IPS-20b (cell line): ENCODE measurements at regions not wholly inside any gene's neighbourhood (a gene's known extent, or its start where the extent isn't known, plus 50 kb on each side); places are given as distances from the start of the nearest gene placed in this dataset.

Source experiments
- H3K27ac ChIP-seq: one replicate; pipeline ENCODE4 v1.5.1; 2013; ENCODE audit warnings: low read length
- H3K27me3 ChIP-seq: 2 replicates; pipeline ENCODE4 v1.6.1; 2013; ENCODE audit warnings: mild to moderate bottlenecking, low read length, inconsistent platforms; ENCODE audit not compliant: insufficient read depth
- H3K36me3 ChIP-seq: 2 replicates; pipeline ENCODE4 v1.6.1; 2013; ENCODE audit warnings: low read depth, mild to moderate bottlenecking, inconsistent platforms, low read length, moderate library complexity; ENCODE audit not compliant: insufficient read depth
- H3K4me1 ChIP-seq: 2 replicates; pipeline ENCODE4 v1.6.1; 2013; ENCODE audit warnings: mild to moderate bottlenecking, control low read depth, inconsistent platforms, low read length, moderate library complexity; ENCODE audit not compliant: insufficient read depth
- H3K4me3 ChIP-seq: 2 replicates; pipeline ENCODE4 v1.5.1; 2013; ENCODE audit warnings: mild to moderate bottlenecking, low read length, inconsistent platforms
- H3K9ac ChIP-seq: 2 replicates; pipeline ENCODE4 v1.6.1; 2013; ENCODE audit warnings: low read depth, mild to moderate bottlenecking, inconsistent platforms, low read length, moderate library complexity
- H3K9me3 ChIP-seq: 2 replicates; pipeline ENCODE4 v1.6.1; 2013; ENCODE audit warnings: mild to moderate bottlenecking, low read depth, low read length, inconsistent platforms; ENCODE audit not compliant: insufficient read depth

GRCh38 chr4:79046016-79046592, 106.9 kb upstream of the PAQR3 start:
- Histone ChIP-seq H3K27ac (no peak overlapping the region), H3K27me3 (no peaks in the 10 kb centered on the region), H3K4me3 (no peak overlapping the region), H3K4me1 (no peaks in the 10 kb centered on the region), H3K9me3 (no peaks in the 10 kb centered on the region), H3K9ac (no peak overlapping the region), H3K36me3 (no peaks in the 10 kb centered on the region)

- H3K27me3 ChIP-seq, result no peaks in the 10 kb centered on the region
Observed at GRCh38 chr4:79044141-79044659, 105.0 kb upstream of the PAQR3 start.

GRCh38 chr4:79043138-79043537, 103.9 kb upstream of the PAQR3 start:
- H3K9me3 ChIP-seq, result no peaks in the 10 kb centered on the region
- H3K9ac ChIP-seq, result no peak overlapping the region
- H3K27me3 ChIP-seq, result no peaks in the 10 kb centered on the region
- no peak overlapping the region for H3K27ac ChIP-seq
- no peak overlapping the region for H3K4me3 ChIP-seq
- no peaks in the 10 kb centered on the region for H3K4me1 ChIP-seq
- no peaks in the 10 kb centered on the region for H3K36me3 ChIP-seq

More at GRCh38 chr4:79044141-79044659, 105.0 kb upstream of the PAQR3 start:
- Histone ChIP-seq H3K27ac (no peak overlapping the region), H3K36me3 (no peaks in the 10 kb centered on the region), H3K4me1 (no peaks in the 10 kb centered on the region), H3K4me3 (no peak overlapping the region), H3K9ac (no peak overlapping the region), H3K9me3 (no peaks in the 10 kb centered on the region)

- H3K4me3 ChIP-seq, result no peak overlapping the region
- no peaks in the 10 kb centered on the region for H3K4me1 ChIP-seq
- no peaks in the 10 kb centered on the region for H3K36me3 ChIP-seq
- H3K27me3 ChIP-seq, result no peaks in the 10 kb centered on the region
- no peak overlapping the region for H3K9ac ChIP-seq
- no peaks in the 10 kb centered on the region for H3K9me3 ChIP-seq
- no peak overlapping the region for H3K27ac ChIP-seq
Observed at GRCh38 chr4:79042079-79042674, 102.9 kb upstream of the PAQR3 start.

GRCh38 chr4:79034544-79034943, 95.3 kb upstream of the PAQR3 start:
- Histone ChIP-seq H3K9ac (no peak overlapping the region), H3K4me3 (no peak overlapping the region), H3K27ac (no peak overlapping the region), H3K36me3 (no peaks in the 10 kb centered on the region), H3K9me3 (no peaks in the 10 kb centered on the region), H3K4me1 (peaks cover 7% of the 10 kb centered on the region; the same call in 1 of the 2 replicates), H3K27me3 (no peaks in the 10 kb centered on the region)

GRCh38 chr4:79030973-79031372, 91.7 kb upstream of the PAQR3 start:
- H3K9ac ChIP-seq, result no peak overlapping the region
- H3K9me3 ChIP-seq, result no peaks in the 10 kb centered on the region
- H3K27me3 ChIP-seq, result no peaks in the 10 kb centered on the region
- H3K27ac ChIP-seq, result no peak overlapping the region
- no peaks in the 10 kb centered on the region for H3K36me3 ChIP-seq
- H3K4me1 ChIP-seq, result peaks cover 7% of the 10 kb centered on the region; the same call in 1 of the 2 replicates
- H3K4me3 ChIP-seq, result no peak overlapping the region

- Histone ChIP-seq H3K36me3 (no peaks in the 10 kb centered on the region), H3K9ac (no peak overlapping the region), H3K4me1 (peaks cover 7% of the 10 kb centered on the region; the same call in 1 of the 2 replicates), H3K27ac (no peak overlapping the region), H3K4me3 (no peak overlapping the region), H3K27me3 (no peaks in the 10 kb centered on the region), H3K9me3 (no peaks in the 10 kb centered on the region)
Observed at GRCh38 chr4:79027656-79028055, 88.4 kb upstream of the PAQR3 start.

GRCh38 chr4:79025170-79025569, 85.9 kb upstream of the PAQR3 start:
- no peak overlapping the region for H3K9ac ChIP-seq
- no peaks in the 10 kb centered on the region for H3K9me3 ChIP-seq
- no peak overlapping the region for H3K4me3 ChIP-seq
- no peaks in the 10 kb centered on the region for H3K36me3 ChIP-seq
- no peaks in the 10 kb centered on the region for H3K4me1 ChIP-seq
- H3K27me3 ChIP-seq, result no peaks in the 10 kb centered on the region
- no peak overlapping the region for H3K27ac ChIP-seq

- Histone ChIP-seq H3K4me1 (no peaks in the 10 kb centered on the region), H3K4me3 (no peak overlapping the region), H3K9me3 (no peaks in the 10 kb centered on the region), H3K27ac (no peak overlapping the region), H3K9ac (no peak overlapping the region), H3K27me3 (no peaks in the 10 kb centered on the region), H3K36me3 (no peaks in the 10 kb centered on the region)
Observed at GRCh38 chr4:79023799-79024770, 84.8 kb upstream of the PAQR3 start.

- Histone ChIP-seq H3K9me3 (no peaks in the 10 kb centered on the region), H3K9ac (no peak overlapping the region), H3K27me3 (no peaks in the 10 kb centered on the region), H3K36me3 (no peaks in the 10 kb centered on the region), H3K4me1 (no peaks in the 10 kb centered on the region), H3K27ac (no peak overlapping the region), H3K4me3 (no peak overlapping the region)
Observed at GRCh38 chr4:79022529-79022928, 83.3 kb upstream of the PAQR3 start.

- Histone ChIP-seq H3K4me3 (no peak overlapping the region), H3K9ac (no peak overlapping the region), H3K27me3 (no peaks in the 10 kb centered on the region), H3K9me3 (no peaks in the 10 kb centered on the region), H3K4me1 (no peaks in the 10 kb centered on the region), H3K27ac (no peak overlapping the region), H3K36me3 (no peaks in the 10 kb centered on the region)
Observed at GRCh38 chr4:79017481-79017880, 78.2 kb upstream of the PAQR3 start.
